ENCODE measurements at regions not wholly inside any gene's neighbourhood (a gene's known extent, or its start where the extent isn't known, plus 50 kb on each side); places are given as distances from the start of the nearest gene placed in this dataset.

GRCh38 chrX:39929379-39930025, 168.3 kb downstream of the BCOR start:
- no peak for TF ChIP-seq POLR2A (IDR thresholded peaks at IDR 0.05)
- TF ChIP-seq POLR2AphosphoS5 (IDR thresholded peaks at IDR 0.05), result no peak
- TF ChIP-seq CTCF (IDR thresholded peaks at IDR 0.05), result no peak
- no peak for TF ChIP-seq EP300 (IDR thresholded peaks at IDR 0.05)
